WTC11 (cell line): ENCODE measurements at regions not wholly inside any gene's neighbourhood (a gene's known extent, or its start where the extent isn't known, plus 50 kb on each side); places are given as distances from the start of the nearest gene placed in this dataset.

Source experiments
- CTCF ChIP-seq: fragments of 200-600 bp; IDR thresholded peaks from 2 replicates; pipeline ENCODE4 v1.8.0; 2022; ENCODE audit warnings: antibody characterized with exemption
- ESRRA ChIP-seq: sonication (generic); formaldehyde crosslinking; IDR thresholded peaks from 2 replicates; pipeline ENCODE4 v1.8.1; 2022; ENCODE audit warnings: mild to moderate bottlenecking, missing genetic modification reagents, borderline replicate concordance
- TEAD4 ChIP-seq: sonication (generic); formaldehyde crosslinking; IDR thresholded peaks from 2 replicates; pipeline ENCODE4 v1.8.0; 2022; ENCODE audit warnings: mild to moderate bottlenecking, missing genetic modification reagents
- ZNF281 ChIP-seq: sonication (generic); formaldehyde crosslinking; IDR thresholded peaks from 2 replicates; pipeline ENCODE4 v1.8.0; 2023; ENCODE audit warnings: mild to moderate bottlenecking, missing genetic modification reagents
- ZSCAN18 ChIP-seq: fragments of 250-450 bp; sonication (Bioruptor Pico); IDR thresholded peaks from 2 replicates; pipeline ENCODE4 v2.1.2; 2022; ENCODE audit warnings: mild to moderate bottlenecking, moderate library complexity

GRCh38 chr4:119709418-119709817 lies 80.8 kb upstream of the PDE5A start:
- TF ChIP-seq ZNF281 (CRISPR knock-in tag) (no peak), TEAD4 (CRISPR knock-in tag) (no peak), CTCF (no peak), ESRRA (CRISPR knock-in tag) (no peak), ZSCAN18 (CRISPR knock-in tag) (no peak)
